GM12892 (cell line): ENCODE measurements at regions not wholly inside any gene's neighbourhood (a gene's known extent, or its start where the extent isn't known, plus 50 kb on each side); places are given as distances from the start of the nearest gene placed in this dataset.
"Not testable (repeated sequence)": the region's sequence is repeated elsewhere in the genome, so short reads cannot be mapped to it uniquely, and the experiment has no call there.

Source experiments
- DNase-seq: peaks from one replicate; pipeline ENCODE4 v3.0.0; 2011; ENCODE audit not compliant: insufficient read length
- FAIRE-seq: peaks from 2 replicates; lab custom pipeline; 2011; peaks lifted over from hg19 to GRCh38; lab: Jason Lieb, UNC
- POLR2A ChIP-seq: IDR thresholded peaks from 2 replicates; pipeline ENCODE4 v1.6.1; 2011; ENCODE audit warnings: low read depth, low read length, control low read depth
- POLR2AphosphoS5 ChIP-seq: IDR thresholded peaks from 2 replicates; pipeline ENCODE4 v1.6.1; 2011; ENCODE audit warnings: low read depth, low read length, control low read depth
- TAF1 ChIP-seq: IDR thresholded peaks from 2 replicates; pipeline ENCODE4 v1.6.1; 2011; ENCODE audit warnings: low read depth, mild to moderate bottlenecking, control low read depth, low read length, borderline replicate concordance

GRCh38 chr13:60214213-60215055, 50.7 kb upstream of the DIAPH3 start:
- FAIRE-seq (no peak), DNase-seq (no peak)
- TF ChIP-seq POLR2A (no peak), POLR2AphosphoS5 (no peak), TAF1 (no peak)

- FAIRE-seq (no peak), DNase-seq (no peak)
- TF ChIP-seq POLR2AphosphoS5: no peak
- TF ChIP-seq POLR2A: no peak
- TF ChIP-seq TAF1: no peak
These were observed 56.3 kb upstream of the DIAPH3 start for GRCh38 chr13:60220072-60220471.

GRCh38 chr13:60221581-60221980, 57.9 kb upstream of the DIAPH3 start:
- TF ChIP-seq POLR2AphosphoS5 (no peak), POLR2A (no peak), TAF1 (no peak)
- FAIRE-seq (no peak), DNase-seq (no peak)

DNA sequence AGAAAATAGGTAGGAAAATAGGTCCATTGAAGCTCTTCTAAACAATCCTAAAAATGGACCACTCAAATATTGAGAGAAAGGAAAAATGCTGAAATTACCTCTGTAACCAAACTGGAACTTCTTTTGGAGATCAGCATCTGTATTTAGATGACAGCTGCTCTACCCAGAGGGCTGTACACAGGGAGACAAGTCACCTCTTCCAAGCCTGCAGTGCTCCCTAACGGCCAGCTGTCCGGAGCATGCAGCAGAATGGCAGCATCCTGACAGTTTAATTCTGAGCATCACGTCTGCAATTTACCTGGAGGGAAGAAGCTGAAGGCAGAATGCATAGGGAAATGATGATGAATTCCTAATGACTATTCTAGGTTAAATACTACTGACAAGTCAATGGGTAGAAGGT, 62.8 kb upstream of the DIAPH3 start:
- TF ChIP-seq TAF1 (no peak), POLR2A (no peak), POLR2AphosphoS5 (no peak)
- no peak for DNase-seq
- FAIRE-seq: peak; percentile 27

- TF ChIP-seq POLR2A (no peak), TAF1 (no peak), POLR2AphosphoS5 (no peak)
- FAIRE-seq: no peak
- DNase-seq: no peak
These were observed 63.4 kb upstream of the DIAPH3 start for GRCh38 chr13:60227158-60227557.

GRCh38 chr13:60229708-60230272, 66.1 kb upstream of the DIAPH3 start:
- DNase-seq (no peak), FAIRE-seq (no peak)
- no peak for TF ChIP-seq POLR2AphosphoS5
- no peak for TF ChIP-seq TAF1
- no peak for TF ChIP-seq POLR2A

DNA sequence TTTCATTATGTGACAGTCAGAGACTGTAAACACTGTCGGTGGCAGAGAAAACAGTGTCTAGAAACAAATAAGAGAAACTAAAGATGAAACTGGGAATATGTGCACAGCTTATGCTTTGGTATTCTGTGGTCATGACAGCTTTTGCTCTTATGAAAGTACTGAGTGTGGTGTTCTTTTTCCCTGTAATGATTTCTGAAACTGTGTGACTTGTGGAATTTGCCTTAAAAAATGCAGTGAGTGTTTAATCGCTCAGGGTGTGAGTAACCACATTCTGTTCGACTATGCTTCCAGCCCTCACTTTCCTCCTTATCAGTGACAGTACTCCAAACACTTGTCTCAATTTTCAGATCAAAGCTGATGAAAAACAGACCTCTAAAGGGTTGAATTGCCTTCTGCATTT, 66.9 kb upstream of the DIAPH3 start:
- TF ChIP-seq POLR2AphosphoS5 (no peak), POLR2A (no peak), TAF1 (no peak)
- no peak for DNase-seq
- FAIRE-seq: no peak

DNA sequence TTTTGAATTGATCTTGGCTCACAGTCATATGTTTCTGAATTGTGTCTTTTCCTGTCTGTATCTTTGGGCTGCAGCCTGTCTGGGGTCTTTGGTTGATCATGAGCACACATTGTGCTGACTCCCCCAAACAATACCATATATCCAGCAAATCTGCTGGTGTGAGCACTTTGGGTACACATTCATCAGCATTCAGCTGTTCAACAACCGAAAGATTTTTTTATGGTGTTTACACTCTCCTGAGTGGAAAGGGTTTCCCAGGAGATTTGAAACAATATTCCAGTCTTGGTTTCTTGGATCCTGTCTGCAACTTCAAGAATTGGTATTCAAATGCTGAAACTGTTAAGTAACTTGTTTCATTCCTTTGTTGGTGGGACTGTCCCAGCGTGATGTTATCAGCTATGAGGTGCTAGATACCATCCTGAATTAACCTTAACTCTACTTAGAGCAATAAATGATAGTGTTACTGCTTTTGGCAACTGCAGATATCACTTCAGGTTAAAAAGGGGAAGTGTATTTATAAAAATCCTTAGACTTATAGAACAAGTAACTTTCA, 78.4 kb upstream of the DIAPH3 start:
- DNase-seq (no peak), FAIRE-seq (no peak)
- TF ChIP-seq POLR2A (no peak), POLR2AphosphoS5 (no peak), TAF1 (no peak)

- FAIRE-seq (no peak), DNase-seq (no peak)
- TF ChIP-seq POLR2AphosphoS5 (no peak), TAF1 (no peak), POLR2A (no peak)
These were observed 80.7 kb upstream of the DIAPH3 start for GRCh38 chr13:60244381-60244780.

DNA sequence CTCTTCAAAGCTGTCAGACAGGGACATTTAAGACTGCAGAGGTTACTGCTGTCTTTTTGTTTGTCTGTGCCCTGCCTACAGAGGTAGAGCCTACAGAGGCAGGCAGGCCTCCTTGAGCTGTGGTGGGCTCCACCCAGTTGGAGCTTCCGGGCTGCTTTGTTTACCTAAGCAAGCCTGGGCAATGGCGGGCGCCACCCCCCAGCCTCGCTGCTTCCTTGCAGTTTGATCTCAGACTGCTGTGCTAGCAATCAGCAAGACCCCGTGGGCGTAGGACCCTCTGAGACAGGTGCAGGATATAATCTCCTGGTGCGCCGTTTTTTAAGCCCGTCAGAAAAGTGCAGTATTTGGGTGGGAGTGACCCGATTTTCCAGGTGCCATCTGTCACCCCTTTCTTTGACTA, 87.7 kb upstream of the DIAPH3 start:
- FAIRE-seq, DNase-seq: not testable (repeated sequence)

DNA sequence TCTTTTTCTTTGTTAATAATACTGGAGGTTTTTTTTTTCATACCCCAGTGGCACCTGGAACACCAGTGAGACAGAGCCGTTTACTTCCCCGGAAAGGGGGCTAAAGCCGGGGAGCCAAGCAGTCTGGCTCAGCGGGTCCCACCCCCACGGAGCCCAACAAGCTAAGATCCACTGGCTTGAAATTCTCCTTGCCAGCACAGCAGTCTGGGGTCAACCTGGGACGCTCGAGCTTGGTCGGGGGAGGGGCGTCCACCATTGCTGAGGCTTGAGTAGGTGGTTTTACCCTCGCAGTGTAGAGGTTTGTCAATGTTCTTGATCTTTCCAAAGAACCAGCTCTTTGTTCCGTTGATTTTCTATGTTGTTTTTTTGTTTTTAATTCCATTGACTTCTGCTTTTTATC, 94.6 kb upstream of the DIAPH3 start:
- no peak for FAIRE-seq
- DNase-seq: no peak
- TF ChIP-seq POLR2AphosphoS5 (no peak), TAF1 (no peak), POLR2A (no peak)

- DNase-seq: no peak
- TF ChIP-seq POLR2A (no peak), POLR2AphosphoS5 (no peak), TAF1 (no peak)
- FAIRE-seq: no peak
These were observed 96.7 kb upstream of the DIAPH3 start for GRCh38 chr13:60260440-60260839.
